ENCODE measurements at regions not wholly inside any gene's neighbourhood (a gene's known extent, or its start where the extent isn't known, plus 50 kb on each side); places are given as distances from the start of the nearest gene placed in this dataset.

GRCh38 chr16:13633391-13633861, 286.5 kb upstream of the ERCC4 start:
- Histone ChIP-seq H3K36me3 (ENCODE audit: control insufficient read depth, insufficient read depth, low read length) (no peaks in the 10 kb centered on the region), H3K9me3 (ENCODE audit: control insufficient read depth, insufficient read depth, low read length) (no peaks in the 10 kb centered on the region), H3K4me3 (ENCODE audit: low read length) (no peak overlapping the region), H3K27ac (ENCODE audit: low read length) (no peak overlapping the region), H3K27me3 (ENCODE audit: control insufficient read depth, insufficient read depth, low read length) (no peaks in the 10 kb centered on the region), H3K4me1 (ENCODE audit: control insufficient read depth, insufficient read depth, low read length) (no peaks in the 10 kb centered on the region)
- intact Hi-C loops (cut with micrococcal nuclease): no loop called here
- Mint-ChIP-seq H3K27ac (no peak overlapping the region), H3K27me3 (ENCODE audit: low read depth in 2 of 2) (no peaks in the 10 kb centered on the region), H3K36me3 (no peaks in the 10 kb centered on the region), H3K4me1 (no peaks in the 10 kb centered on the region), H3K4me3 (no peak overlapping the region), H3K9me3 (peaks cover 9 to 14% of the 10 kb centered on the region in 2 donors)
- TF ChIP-seq, protein P1, sequence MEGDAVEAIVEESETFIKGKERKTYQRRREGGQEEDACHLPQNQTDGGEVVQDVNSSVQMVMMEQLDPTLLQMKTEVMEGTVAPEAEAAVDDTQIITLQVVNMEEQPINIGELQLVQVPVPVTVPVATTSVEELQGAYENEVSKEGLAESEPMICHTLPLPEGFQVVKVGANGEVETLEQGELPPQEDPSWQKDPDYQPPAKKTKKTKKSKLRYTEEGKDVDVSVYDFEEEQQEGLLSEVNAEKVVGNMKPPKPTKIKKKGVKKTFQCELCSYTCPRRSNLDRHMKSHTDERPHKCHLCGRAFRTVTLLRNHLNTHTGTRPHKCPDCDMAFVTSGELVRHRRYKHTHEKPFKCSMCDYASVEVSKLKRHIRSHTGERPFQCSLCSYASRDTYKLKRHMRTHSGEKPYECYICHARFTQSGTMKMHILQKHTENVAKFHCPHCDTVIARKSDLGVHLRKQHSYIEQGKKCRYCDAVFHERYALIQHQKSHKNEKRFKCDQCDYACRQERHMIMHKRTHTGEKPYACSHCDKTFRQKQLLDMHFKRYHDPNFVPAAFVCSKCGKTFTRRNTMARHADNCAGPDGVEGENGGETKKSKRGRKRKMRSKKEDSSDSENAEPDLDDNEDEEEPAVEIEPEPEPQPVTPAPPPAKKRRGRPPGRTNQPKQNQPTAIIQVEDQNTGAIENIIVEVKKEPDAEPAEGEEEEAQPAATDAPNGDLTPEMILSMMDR (IDR thresholded peaks at IDR 0.05): no peak
- WGBS (ENCODE audit: insufficient coverage): 70% methylated on average over 5 of the region's 5 CpGs
- ATAC-seq (no peak), DNase-seq (no peak)

DNA sequence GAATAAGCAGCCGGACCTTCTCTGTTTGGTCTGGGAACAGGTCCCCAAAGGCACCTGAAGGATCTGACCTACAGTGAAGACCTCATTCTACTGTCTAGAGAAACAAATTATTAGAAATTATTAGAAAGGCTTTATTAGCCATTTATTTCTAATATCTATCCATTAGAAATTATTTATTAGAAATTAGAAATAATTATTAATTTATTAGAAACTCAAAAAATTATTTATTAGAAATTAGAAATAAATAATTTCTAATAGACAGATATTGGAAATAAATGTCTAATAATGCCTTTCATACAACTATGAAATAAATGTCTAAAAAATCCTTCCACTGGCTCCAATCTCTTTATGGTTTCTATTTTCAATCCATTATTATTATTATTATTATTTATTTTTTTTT, 285.7 kb upstream of the ERCC4 start:
- peaks cover 9 to 12% of the 10 kb centered on the region in 2 donors for H3K9me3 Mint-ChIP-seq
- H3K4me1 Mint-ChIP-seq: no peaks in the 10 kb centered on the region
- H3K9me3 ChIP-seq (ENCODE audit: control insufficient read depth, insufficient read depth, low read length): no peaks in the 10 kb centered on the region
- H3K36me3 Mint-ChIP-seq: no peaks in the 10 kb centered on the region
- intact Hi-C loops (cut with micrococcal nuclease): no loop called here
- ATAC-seq (no peak), DNase-seq (no peak)
- H3K27ac ChIP-seq (ENCODE audit: low read length): no peak overlapping the region
- no peaks in the 10 kb centered on the region for H3K36me3 ChIP-seq (ENCODE audit: control insufficient read depth, insufficient read depth, low read length)
- no peak overlapping the region for H3K4me3 Mint-ChIP-seq
- 100% methylated on average over 1 of the region's 1 CpG for WGBS (ENCODE audit: insufficient coverage)
- H3K4me3 ChIP-seq (ENCODE audit: low read length): no peak overlapping the region
- TF ChIP-seq, protein P1 (IDR thresholded peaks at IDR 0.05): no peak
- H3K27me3 Mint-ChIP-seq (ENCODE audit: low read depth in 2 of 2): no peaks in the 10 kb centered on the region
- no peak overlapping the region for H3K27ac Mint-ChIP-seq
- no peaks in the 10 kb centered on the region for H3K27me3 ChIP-seq (ENCODE audit: control insufficient read depth, insufficient read depth, low read length)
- H3K4me1 ChIP-seq (ENCODE audit: control insufficient read depth, insufficient read depth, low read length): no peaks in the 10 kb centered on the region

GRCh38 chr16:13634959-13635358, 285.0 kb upstream of the ERCC4 start:
- no peak overlapping the region for H3K27ac ChIP-seq (ENCODE audit: low read length)
- ATAC-seq: no peak
- Mint-ChIP-seq H3K27me3 (ENCODE audit: low read depth in 2 of 2) (no peaks in the 10 kb centered on the region), H3K36me3 (no peaks in the 10 kb centered on the region), H3K4me1 (no peaks in the 10 kb centered on the region), H3K4me3 (no peak overlapping the region), H3K27ac (no peak overlapping the region), H3K9me3 (peaks cover 9 to 12% of the 10 kb centered on the region in 2 donors)
- 89% methylated on average over 6 of the region's 6 CpGs for WGBS (ENCODE audit: insufficient coverage)
- no peaks in the 10 kb centered on the region for H3K4me1 ChIP-seq (ENCODE audit: control insufficient read depth, insufficient read depth, low read length)
- no peaks in the 10 kb centered on the region for H3K9me3 ChIP-seq (ENCODE audit: control insufficient read depth, insufficient read depth, low read length)
- no peaks in the 10 kb centered on the region for H3K36me3 ChIP-seq (ENCODE audit: control insufficient read depth, insufficient read depth, low read length)
- intact Hi-C loops (cut with micrococcal nuclease): no loop called here
- no peak for DNase-seq
- TF ChIP-seq, protein P1 (IDR thresholded peaks at IDR 0.05): no peak
- H3K4me3 ChIP-seq (ENCODE audit: low read length): no peak overlapping the region
- H3K27me3 ChIP-seq (ENCODE audit: control insufficient read depth, insufficient read depth, low read length): no peaks in the 10 kb centered on the region

- Histone ChIP-seq H3K36me3 (ENCODE audit: control insufficient read depth, insufficient read depth, low read length) (no peaks in the 10 kb centered on the region), H3K9me3 (ENCODE audit: control insufficient read depth, insufficient read depth, low read length) (no peaks in the 10 kb centered on the region), H3K27ac (ENCODE audit: low read length) (no peak overlapping the region), H3K4me3 (ENCODE audit: low read length) (no peak overlapping the region), H3K27me3 (ENCODE audit: control insufficient read depth, insufficient read depth, low read length) (no peaks in the 10 kb centered on the region), H3K4me1 (ENCODE audit: control insufficient read depth, insufficient read depth, low read length) (no peaks in the 10 kb centered on the region)
- TF ChIP-seq, protein P1 (IDR thresholded peaks at IDR 0.05): no peak
- Mint-ChIP-seq H3K4me3 (no peak overlapping the region), H3K9me3 (peaks cover 9 to 13% of the 10 kb centered on the region in 2 donors), H3K36me3 (no peaks in the 10 kb centered on the region), H3K27me3 (ENCODE audit: low read depth in 2 of 2) (no peaks in the 10 kb centered on the region), H3K4me1 (no peaks in the 10 kb centered on the region), H3K27ac (no peak overlapping the region)
- WGBS (ENCODE audit: insufficient coverage): 90% methylated on average over 2 of the region's 2 CpGs
- ATAC-seq: no peak
- no peak for DNase-seq
- intact Hi-C loops (cut with micrococcal nuclease): no loop called here
Measured at GRCh38 chr16:13638218-13638617, 281.7 kb upstream of the ERCC4 start.

All from natural killer cell (primary cell).